Effector memory CD8-positive, alpha-beta T cell (primary cell): ENCODE measurements at regions not wholly inside any gene's neighbourhood (a gene's known extent, or its start where the extent isn't known, plus 50 kb on each side); places are given as distances from the start of the nearest gene placed in this dataset.
"Not testable (repeated sequence)": the region's sequence is repeated elsewhere in the genome, so short reads cannot be mapped to it uniquely, and the experiment has no call there.

Source experiments
- ATAC-seq: fragments of 150-1000 bp; cut with Tn5 transposase; replicated peaks from 2 replicates; pipeline ENCODE4 v1.10.0; 2021; ENCODE audit warnings: mild to moderate bottlenecking, moderate library complexity
- DNase-seq, 3 experiments: peaks; one replicate each; pipeline ENCODE4 v3.0.0; 2021
- H3K27ac Mint-ChIP-seq, 2 donors: one replicate each; pipeline ENCODE4 v1.8.0; 2022; ENCODE audit warnings: mild to moderate bottlenecking in 2 of 2, mixed read lengths in 2 of 2, moderate library complexity in 2 of 2
- H3K27me3 Mint-ChIP-seq, 2 donors: one replicate each; pipeline ENCODE4 v1.8.0; 2022; ENCODE audit warnings: mixed read lengths in 2 of 2
- H3K36me3 Mint-ChIP-seq: one replicate; pipeline ENCODE4 v1.8.0; 2022; ENCODE audit warnings: mild to moderate bottlenecking, moderate library complexity, mixed read lengths; ENCODE audit not compliant: insufficient read depth
- H3K4me1 Mint-ChIP-seq, 2 donors: one replicate each; pipeline ENCODE4 v1.8.0; 2022; ENCODE audit warnings: low read depth in 2 of 2, mixed read lengths in 2 of 2
- H3K4me3 Mint-ChIP-seq, 2 donors: one replicate each; pipeline ENCODE4 v1.8.0; 2022; ENCODE audit warnings: mild to moderate bottlenecking in 2 of 2, mixed read lengths in 2 of 2, moderate library complexity in 2 of 2
- H3K9me3 Mint-ChIP-seq, 2 donors: one replicate each; pipeline ENCODE4 v1.8.0; 2022; ENCODE audit warnings: mixed read lengths in 2 of 2

DNA sequence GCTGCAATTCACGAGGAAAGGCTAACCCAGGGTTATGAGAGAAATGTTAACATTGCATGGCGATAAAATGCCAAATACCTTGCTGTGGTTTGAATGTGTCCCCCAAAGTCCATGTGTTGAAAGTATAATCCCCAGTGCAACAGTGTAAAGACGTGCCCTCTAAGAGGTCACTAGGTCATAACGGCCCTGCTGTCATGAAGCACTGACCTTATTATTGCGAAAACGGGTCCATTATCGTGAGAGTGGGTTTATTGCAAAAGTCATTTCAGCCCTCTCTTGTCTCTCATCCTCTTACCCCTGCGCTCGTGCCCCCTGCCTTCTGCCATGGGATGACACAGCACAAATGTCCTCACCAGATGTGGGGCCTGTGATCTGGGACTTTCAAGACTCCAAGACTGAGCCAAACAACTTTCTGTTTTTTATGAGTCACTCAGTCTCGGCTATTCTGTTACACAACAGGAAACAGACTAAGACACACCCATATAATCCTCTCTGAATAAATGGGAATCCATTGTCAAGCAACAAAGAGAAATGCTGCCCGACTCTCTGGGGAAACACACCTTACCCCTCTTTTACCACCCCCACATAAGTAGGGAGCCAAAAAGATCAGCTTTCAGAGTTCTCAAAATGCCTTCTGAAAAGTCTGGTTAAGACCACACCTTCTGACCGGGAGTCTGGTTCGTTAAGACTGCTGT lies 73.1 kb upstream of the UCN3 start:
- Mint-ChIP-seq H3K9me3 (peaks cover 0 to 6% of the 10 kb centered on the region in 2 donors), H3K4me1 (peaks cover 34 to 40% of the 10 kb centered on the region in 2 donors), H3K36me3 (peaks cover 11% of the 10 kb centered on the region), H3K27ac (peak overlapping the region; percentile 96), H3K27me3 (peaks cover 0 to 11% of the 10 kb centered on the region in 2 donors), H3K4me3 (peak overlapping the region; percentile 55 to 63)
- ATAC-seq (peak; percentile 76), DNase-seq (peak in 2 of 3 experiments; percentile 17 to 28)

DNA sequence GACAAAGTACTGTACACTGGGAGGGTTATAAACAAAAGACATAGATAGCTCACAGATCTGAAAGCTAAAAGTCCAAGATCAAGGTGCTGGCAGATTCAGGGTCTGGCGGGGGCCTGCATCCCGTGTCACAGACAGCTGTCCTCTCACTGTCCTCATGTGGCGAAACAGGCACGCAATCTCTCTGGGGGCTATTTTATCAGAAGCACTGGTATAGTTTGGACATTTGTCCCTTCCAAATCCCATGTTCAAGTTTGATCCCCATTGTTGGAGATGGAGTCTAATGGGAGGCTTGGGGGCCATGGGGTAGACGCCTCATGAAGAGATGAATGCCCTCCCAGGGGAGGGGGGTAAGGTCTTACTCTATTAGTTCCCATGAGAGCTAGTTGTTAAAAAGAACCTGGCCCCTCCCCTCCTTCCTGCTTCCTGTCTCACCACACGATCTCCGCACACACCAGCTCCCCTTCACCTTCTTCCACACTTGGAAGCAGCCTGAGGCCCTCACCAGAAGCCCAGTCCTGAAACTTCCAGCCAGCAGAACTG lies 72.5 kb upstream of the UCN3 start:
- no peak for DNase-seq
- Mint-ChIP-seq H3K27ac (peak overlapping the region; percentile 96), H3K9me3 (peaks cover 0 to 6% of the 10 kb centered on the region in 2 donors), H3K4me3 (peak overlapping the region; percentile 55 to 63), H3K27me3 (peaks cover 0 to 5% of the 10 kb centered on the region in 2 donors), H3K36me3 (peaks cover 13% of the 10 kb centered on the region), H3K4me1 (peaks cover 40 to 43% of the 10 kb centered on the region in 2 donors)
- no peak for ATAC-seq

DNA sequence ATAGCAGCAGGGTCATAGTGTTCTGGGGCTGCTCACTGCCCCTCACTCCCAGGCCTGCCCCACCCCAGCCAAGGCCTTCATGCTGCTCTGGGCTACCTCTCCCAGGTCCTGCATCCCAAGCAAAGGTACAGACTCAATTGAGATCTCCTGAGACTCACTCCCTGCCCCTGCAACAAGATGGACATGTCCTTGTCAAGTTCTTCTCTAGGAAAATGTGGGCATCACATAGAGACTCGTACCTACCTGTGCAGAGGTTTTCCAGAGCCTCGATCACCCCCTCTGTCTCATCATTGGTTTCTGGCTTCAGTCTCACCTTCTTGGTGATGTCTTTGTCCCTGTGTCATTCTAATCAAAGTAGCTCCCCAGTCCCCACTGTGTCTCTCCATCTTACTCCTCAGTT lies 71.8 kb upstream of the UCN3 start:
- not testable (repeated sequence) for H3K9me3 Mint-ChIP-seq, DNase-seq, ATAC-seq, H3K27me3 Mint-ChIP-seq
- H3K4me3 Mint-ChIP-seq: peak overlapping the region; percentile 55 to 63
- peak overlapping the region; percentile 96 for H3K27ac Mint-ChIP-seq
- H3K4me1 Mint-ChIP-seq: peaks cover 46 to 48% of the 10 kb centered on the region in 2 donors
- H3K36me3 Mint-ChIP-seq: peaks cover 13% of the 10 kb centered on the region

DNA sequence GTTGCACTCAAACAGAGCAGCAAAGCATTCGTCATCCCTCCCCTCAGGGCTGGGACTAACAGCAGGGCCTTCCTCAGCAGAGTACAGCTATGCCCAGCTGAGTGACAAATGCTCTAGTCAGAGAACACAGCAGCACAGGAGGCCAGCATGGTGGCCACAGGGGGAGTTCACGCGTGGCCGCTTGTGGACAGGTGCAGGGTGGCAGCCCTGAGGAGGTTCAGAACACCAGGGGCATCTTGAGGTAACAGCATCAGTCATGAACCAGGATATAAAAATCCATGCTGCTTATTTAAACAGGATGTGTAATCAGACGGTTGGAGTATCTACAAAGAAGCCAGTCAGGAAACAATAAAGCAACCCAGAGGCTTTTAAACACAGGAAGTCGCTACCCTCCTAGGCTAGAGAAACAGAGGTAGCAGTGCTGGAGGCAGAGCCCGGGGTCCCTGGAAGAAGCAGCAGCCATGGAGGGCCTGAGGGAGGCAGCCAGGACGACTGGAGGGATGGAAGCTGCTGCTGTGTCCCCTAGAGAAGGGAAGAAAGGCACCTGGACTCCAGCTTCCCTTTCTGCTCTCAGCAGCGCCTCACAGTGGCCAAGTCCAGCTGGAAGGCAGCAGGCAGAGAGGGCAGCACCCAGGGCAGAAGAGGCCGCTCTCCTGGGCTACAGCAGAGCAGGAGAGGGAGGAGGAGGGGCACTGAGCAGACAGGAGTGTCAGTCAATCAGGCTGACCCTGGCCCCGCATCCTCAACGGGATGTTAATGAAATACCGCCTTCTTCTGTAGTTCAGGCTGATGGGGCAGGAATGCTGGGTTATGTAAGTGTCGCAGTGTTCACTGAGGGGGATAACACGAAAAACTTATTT lies 70.8 kb upstream of the UCN3 start:
- peak; percentile 46 for ATAC-seq
- H3K9me3 Mint-ChIP-seq: peaks cover 0 to 6% of the 10 kb centered on the region in 2 donors
- DNase-seq: peak; percentile 21 to 37 (median 21)
- H3K4me1 Mint-ChIP-seq: peaks cover 48 to 53% of the 10 kb centered on the region in 2 donors
- peaks cover 13% of the 10 kb centered on the region for H3K36me3 Mint-ChIP-seq
- H3K27me3 Mint-ChIP-seq: peaks cover 0 to 5% of the 10 kb centered on the region in 2 donors
- peak overlapping the region; percentile 96 for H3K27ac Mint-ChIP-seq
- peak overlapping the region; percentile 55 to 63 for H3K4me3 Mint-ChIP-seq

DNA sequence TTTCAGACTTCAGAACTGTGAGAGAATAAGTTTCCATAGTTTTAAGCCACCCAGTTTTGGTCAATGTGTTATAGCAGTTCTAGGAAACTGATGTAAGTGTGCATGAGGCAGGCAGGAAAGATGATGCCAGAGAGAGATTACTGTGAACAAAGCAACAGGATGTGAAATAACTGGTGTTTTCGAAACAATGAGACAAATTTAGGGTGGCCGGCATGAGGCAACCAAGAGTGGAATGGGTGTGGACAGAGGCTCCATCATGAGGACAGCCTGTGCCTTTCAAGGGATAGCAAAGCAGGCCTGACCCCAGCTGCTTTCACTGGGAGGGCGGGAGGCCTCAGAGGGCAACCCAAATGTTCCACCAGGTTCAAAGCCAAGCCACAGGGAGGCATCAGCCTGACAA lies 67.3 kb upstream of the UCN3 start:
- Mint-ChIP-seq H3K36me3 (peaks cover 13% of the 10 kb centered on the region), H3K9me3 (peaks cover 1 to 6% of the 10 kb centered on the region in 2 donors), H3K4me1 (peaks cover 38 to 40% of the 10 kb centered on the region in 2 donors), H3K27me3 (peaks cover 0 to 5% of the 10 kb centered on the region in 2 donors), H3K4me3 (peak overlapping the region; percentile 24 to 55), H3K27ac (peak overlapping the region; percentile 38 to 61)
- ATAC-seq (peak; percentile 40), DNase-seq (no peak)

DNA sequence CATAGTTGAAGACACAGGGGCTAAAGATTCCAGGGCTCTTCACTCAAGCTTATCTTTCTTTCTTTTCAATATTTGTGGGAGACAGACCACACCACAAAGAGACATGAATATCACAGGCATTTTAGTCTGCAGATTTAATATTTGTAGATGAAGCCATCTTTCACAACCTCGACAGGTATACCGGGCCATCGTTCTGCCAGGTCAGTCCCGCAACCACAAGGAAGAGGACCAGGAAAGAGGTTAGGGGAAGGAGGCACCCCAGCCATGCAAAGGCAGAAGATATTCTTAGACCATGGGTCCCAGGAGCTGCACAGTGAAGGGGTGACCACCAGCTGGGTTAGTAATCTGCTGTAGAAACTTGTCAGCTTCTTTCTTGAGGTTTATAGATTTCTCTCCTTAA lies 66.8 kb upstream of the UCN3 start:
- peaks cover 13% of the 10 kb centered on the region for H3K36me3 Mint-ChIP-seq
- H3K4me3 Mint-ChIP-seq: peak overlapping the region in 1 of 2 donors; percentile 55
- no peak for ATAC-seq
- peaks cover 2 to 6% of the 10 kb centered on the region in 2 donors for H3K9me3 Mint-ChIP-seq
- DNase-seq: no peak
- peaks cover 34 to 37% of the 10 kb centered on the region in 2 donors for H3K4me1 Mint-ChIP-seq
- H3K27ac Mint-ChIP-seq: peak overlapping the region in 1 of 2 donors; percentile 61
- H3K27me3 Mint-ChIP-seq: peaks cover 0 to 5% of the 10 kb centered on the region in 2 donors

DNA sequence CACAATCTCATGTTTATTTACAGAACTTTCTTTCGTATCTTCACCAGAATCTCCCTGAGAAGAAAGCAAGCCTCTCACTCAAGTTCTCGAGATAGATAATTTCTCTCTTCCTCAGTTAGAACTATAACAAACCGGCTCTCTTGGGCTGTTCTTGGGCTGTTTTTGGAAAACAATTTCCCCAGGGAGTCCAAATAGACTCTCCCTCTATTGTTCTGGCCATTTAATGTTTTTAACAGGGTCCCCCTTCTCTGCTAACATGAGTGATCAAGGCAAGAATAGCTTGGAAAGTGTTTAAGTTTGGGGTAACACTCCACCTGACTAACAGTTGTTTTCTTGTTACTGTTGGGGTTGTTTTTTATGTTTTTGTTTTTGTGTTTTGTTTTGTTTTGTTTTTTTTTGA lies 64.8 kb upstream of the UCN3 start:
- DNase-seq: no peak
- Mint-ChIP-seq H3K9me3 (peaks cover 10 to 14% of the 10 kb centered on the region in 2 donors), H3K27me3 (peaks cover 0 to 3% of the 10 kb centered on the region in 2 donors), H3K4me1 (peaks cover 20 to 23% of the 10 kb centered on the region in 2 donors), H3K36me3 (peaks cover 4% of the 10 kb centered on the region), H3K27ac (no peak overlapping the region), H3K4me3 (no peak overlapping the region)
- no peak for ATAC-seq

DNA sequence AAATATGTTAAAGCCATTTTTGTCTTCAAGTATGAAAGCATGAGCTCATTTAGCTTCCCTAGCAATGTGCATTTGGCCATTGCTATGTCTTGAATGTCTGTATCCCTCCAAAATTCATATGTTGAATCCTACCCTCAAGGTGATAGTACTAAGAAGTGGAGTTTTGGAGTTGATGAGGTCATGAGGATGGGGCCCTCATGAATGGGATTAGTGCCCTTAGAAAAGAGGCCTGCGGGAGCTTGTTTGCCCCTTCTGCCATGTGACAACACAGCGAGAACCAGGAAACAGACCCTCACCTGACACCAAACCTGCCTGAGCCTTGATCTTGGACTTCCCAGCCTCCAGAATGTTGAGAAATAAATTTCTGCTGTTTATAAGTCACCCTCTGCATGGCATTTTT lies 61.3 kb upstream of the UCN3 start:
- Mint-ChIP-seq H3K27me3 (peaks cover under 1 to 2% of the 10 kb centered on the region in 2 donors), H3K36me3 (no peaks in the 10 kb centered on the region), H3K4me1 (peaks cover 1 to 5% of the 10 kb centered on the region in 2 donors), H3K4me3 (no peak overlapping the region), H3K9me3 (peaks cover 10 to 11% of the 10 kb centered on the region in 2 donors), H3K27ac (no peak overlapping the region)
- DNase-seq (no peak), ATAC-seq (no peak)

DNA sequence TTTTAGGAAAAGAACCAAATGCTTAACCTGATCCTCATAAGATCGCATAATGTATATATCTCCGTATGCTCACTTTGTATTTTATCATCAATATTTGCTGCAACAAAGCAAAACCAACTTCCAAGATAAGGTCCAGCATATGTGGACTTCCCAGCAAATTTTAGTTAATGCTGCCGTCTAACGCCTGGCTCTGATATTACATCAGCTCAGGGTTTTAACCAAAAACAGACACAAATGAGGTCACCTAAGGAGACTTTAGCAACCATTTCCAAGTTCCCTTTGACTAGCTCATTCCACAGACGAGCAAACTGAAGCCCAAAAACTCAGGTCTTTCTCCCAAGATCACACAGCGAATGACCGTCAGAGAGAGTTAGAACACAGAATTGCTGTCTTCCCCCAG lies 59.4 kb upstream of the UCN3 start:
- no peaks in the 10 kb centered on the region for H3K36me3 Mint-ChIP-seq

DNA sequence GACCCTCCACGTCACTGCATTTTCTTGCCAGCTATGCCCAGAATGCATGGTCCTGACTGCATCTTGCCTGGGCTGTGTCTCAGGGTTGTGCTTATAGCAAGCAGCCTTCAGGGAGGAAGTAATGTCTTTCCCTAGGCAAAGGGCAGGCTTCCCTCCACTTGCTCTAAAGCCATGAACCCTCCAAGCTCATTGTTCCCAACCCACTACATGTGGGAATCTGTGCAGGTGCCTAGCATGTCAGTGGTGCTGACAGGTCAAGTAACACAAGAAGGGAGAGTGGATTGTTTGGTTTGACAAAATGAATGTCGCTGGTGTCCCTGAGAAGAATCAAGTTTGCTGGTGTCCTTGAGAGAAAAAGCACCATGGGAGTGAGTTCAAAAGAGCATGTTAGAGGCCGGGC lies 53.9 kb upstream of the UCN3 start:
- no peak overlapping the region for H3K27ac Mint-ChIP-seq
- peaks cover 0 to 1% of the 10 kb centered on the region in 2 donors for H3K9me3 Mint-ChIP-seq
- H3K4me1 Mint-ChIP-seq: peaks cover 5 to 16% of the 10 kb centered on the region in 2 donors
- ATAC-seq: no peak
- no peak overlapping the region for H3K4me3 Mint-ChIP-seq
- H3K36me3 Mint-ChIP-seq: no peaks in the 10 kb centered on the region
- H3K27me3 Mint-ChIP-seq: peaks cover 14 to 20% of the 10 kb centered on the region in 2 donors
- no peak for DNase-seq

More for the DNA sequence above, 59.4 kb upstream of the UCN3 start:
- H3K27ac Mint-ChIP-seq: no peak overlapping the region
- DNase-seq: no peak
- no peak for ATAC-seq
- no peak overlapping the region for H3K4me3 Mint-ChIP-seq
- peaks cover 10% of the 10 kb centered on the region in 2 donors for H3K9me3 Mint-ChIP-seq
- H3K4me1 Mint-ChIP-seq: peaks cover 0 to 1% of the 10 kb centered on the region in 2 donors
- peaks cover 7 to 14% of the 10 kb centered on the region in 2 donors for H3K27me3 Mint-ChIP-seq

DNA sequence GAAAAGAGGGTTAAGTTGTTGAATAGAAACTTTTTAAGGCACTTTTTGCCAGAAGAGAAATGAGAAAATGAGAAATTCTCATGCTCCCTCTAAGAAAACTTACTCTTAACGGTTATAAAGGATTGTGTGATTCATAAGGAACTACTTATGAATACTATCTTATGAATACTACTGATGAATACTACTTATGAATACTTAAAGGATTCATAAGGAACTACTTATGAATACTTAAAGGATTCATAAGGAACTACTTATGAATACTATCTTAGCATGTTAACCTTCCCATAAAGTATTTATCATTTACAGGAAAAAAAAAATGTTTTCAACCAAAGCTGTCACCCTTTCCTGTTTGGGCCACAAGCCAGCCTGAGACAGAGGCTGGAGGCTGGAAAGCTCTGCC lies 53.1 kb upstream of the UCN3 start:
- Mint-ChIP-seq H3K36me3 (no peaks in the 10 kb centered on the region), H3K4me3 (no peak overlapping the region), H3K4me1 (peaks cover 8 to 19% of the 10 kb centered on the region in 2 donors), H3K27me3 (peaks cover 14 to 20% of the 10 kb centered on the region in 2 donors), H3K9me3 (no peaks in the 10 kb centered on the region), H3K27ac (no peak overlapping the region)
- no peak for ATAC-seq
- DNase-seq: no peak

DNA sequence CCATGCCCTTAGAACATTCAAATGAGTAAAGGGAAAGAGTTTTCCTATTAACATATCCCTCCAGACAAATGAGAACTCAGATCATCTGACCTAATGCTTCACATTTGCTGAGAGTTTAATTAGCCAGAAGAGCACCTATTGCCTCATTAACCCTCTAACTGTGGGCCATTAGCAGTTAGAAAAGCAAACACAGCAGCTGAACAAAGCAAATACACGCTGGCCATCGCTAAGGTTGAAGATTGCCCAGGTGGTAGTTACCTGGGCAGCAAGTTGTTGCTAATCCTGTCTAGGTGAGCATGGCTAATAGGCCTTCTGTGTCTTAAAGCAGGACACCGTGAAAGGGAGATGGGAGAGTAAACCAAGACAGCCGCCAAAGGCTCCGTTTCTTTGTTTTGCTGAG lies 49.9 kb upstream of the UCN3 start:
- ATAC-seq: no peak
- Mint-ChIP-seq H3K36me3 (no peaks in the 10 kb centered on the region), H3K4me1 (peaks cover 25 to 35% of the 10 kb centered on the region in 2 donors), H3K27me3 (peaks cover 3 to 18% of the 10 kb centered on the region in 2 donors), H3K4me3 (no peak overlapping the region), H3K9me3 (no peaks in the 10 kb centered on the region), H3K27ac (peak overlapping the region; percentile 36 to 49)
- no peak for DNase-seq
